ENCODE measurements at regions not wholly inside any gene's neighbourhood (a gene's known extent, or its start where the extent isn't known, plus 50 kb on each side); places are given as distances from the start of the nearest gene placed in this dataset.

DNA sequence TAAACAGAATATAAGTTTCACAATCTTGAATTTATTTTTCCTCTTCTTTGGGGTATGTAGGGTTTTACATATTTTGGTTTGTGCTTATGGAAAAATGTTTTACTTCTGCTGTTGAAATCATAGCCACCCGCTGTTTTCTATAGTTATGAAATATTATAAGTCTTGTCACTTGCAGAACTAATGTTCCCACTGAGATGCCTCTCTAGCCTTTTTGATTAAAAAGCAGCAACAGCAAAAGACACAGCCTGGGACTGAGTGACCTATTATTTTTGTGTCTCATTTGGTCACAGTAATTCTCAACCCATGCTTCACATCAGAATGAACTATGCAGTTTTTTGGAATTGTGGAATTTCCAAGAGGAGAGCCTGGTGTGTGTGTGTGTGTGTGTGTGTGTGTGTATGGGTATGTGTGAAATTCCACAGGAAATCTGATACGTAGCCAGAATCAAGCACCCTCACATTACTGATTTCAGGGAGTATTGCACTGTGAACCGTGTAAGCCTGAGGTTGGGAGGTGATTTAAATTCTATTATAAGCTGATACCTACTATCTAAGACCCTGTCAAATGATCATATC lies 55.7 kb upstream of the FRMD6 start (continued):
- TF ChIP-seq, protein P1, sequence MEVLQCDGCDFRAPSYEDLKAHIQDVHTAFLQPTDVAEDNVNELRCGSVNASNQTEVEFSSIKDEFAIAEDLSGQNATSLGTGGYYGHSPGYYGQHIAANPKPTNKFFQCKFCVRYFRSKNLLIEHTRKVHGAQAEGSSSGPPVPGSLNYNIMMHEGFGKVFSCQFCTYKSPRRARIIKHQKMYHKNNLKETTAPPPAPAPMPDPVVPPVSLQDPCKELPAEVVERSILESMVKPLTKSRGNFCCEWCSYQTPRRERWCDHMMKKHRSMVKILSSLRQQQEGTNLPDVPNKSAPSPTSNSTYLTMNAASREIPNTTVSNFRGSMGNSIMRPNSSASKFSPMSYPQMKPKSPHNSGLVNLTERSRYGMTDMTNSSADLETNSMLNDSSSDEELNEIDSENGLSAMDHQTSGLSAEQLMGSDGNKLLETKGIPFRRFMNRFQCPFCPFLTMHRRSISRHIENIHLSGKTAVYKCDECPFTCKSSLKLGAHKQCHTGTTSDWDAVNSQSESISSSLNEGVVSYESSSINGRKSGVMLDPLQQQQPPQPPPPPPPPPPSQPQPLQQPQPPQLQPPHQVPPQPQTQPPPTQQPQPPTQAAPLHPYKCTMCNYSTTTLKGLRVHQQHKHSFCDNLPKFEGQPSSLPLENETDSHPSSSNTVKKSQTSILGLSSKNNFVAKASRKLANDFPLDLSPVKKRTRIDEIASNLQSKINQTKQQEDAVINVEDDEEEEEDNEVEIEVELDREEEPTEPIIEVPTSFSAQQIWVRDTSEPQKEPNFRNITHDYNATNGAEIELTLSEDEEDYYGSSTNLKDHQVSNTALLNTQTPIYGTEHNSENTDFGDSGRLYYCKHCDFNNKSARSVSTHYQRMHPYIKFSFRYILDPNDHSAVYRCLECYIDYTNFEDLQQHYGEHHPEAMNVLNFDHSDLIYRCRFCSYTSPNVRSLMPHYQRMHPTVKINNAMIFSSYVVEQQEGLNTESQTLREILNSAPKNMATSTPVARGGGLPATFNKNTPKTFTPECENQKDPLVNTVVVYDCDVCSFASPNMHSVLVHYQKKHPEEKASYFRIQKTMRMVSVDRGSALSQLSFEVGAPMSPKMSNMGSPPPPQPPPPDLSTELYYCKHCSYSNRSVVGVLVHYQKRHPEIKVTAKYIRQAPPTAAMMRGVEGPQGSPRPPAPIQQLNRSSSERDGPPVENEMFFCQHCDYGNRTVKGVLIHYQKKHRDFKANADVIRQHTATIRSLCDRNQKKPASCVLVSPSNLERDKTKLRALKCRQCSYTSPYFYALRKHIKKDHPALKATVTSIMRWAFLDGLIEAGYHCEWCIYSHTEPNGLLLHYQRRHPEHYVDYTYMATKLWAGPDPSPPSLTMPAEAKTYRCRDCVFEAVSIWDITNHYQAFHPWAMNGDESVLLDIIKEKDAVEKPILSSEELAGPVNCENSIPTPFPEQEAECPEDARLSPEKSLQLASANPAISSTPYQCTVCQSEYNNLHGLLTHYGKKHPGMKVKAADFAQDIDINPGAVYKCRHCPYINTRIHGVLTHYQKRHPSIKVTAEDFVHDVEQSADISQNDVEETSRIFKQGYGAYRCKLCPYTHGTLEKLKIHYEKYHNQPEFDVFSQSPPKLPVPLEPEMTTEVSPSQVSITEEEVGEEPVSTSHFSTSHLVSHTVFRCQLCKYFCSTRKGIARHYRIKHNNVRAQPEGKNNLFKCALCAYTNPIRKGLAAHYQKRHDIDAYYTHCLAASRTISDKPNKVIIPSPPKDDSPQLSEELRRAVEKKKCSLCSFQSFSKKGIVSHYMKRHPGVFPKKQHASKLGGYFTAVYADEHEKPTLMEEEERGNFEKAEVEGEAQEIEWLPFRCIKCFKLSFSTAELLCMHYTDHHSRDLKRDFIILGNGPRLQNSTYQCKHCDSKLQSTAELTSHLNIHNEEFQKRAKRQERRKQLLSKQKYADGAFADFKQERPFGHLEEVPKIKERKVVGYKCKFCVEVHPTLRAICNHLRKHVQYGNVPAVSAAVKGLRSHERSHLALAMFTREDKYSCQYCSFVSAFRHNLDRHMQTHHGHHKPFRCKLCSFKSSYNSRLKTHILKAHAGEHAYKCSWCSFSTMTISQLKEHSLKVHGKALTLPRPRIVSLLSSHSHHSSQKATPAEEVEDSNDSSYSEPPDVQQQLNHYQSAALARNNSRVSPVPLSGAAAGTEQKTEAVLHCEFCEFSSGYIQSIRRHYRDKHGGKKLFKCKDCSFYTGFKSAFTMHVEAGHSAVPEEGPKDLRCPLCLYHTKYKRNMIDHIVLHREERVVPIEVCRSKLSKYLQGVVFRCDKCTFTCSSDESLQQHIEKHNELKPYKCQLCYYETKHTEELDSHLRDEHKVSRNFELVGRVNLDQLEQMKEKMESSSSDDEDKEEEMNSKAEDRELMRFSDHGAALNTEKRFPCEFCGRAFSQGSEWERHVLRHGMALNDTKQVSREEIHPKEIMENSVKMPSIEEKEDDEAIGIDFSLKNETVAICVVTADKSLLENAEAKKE (CRISPR knock-in tag; IDR thresholded peaks at IDR 0.05) = no peak
- TF ChIP-seq JUNB (IDR thresholded peaks at IDR 0.05; ENCODE audit: unreplicated experiment) (no peak), NANOG (IDR thresholded peaks at IDR 0.05; ENCODE audit: borderline replicate concordance) (no peak), ETS1 (IDR thresholded peaks at IDR 0.05) (no peak)

DNA sequence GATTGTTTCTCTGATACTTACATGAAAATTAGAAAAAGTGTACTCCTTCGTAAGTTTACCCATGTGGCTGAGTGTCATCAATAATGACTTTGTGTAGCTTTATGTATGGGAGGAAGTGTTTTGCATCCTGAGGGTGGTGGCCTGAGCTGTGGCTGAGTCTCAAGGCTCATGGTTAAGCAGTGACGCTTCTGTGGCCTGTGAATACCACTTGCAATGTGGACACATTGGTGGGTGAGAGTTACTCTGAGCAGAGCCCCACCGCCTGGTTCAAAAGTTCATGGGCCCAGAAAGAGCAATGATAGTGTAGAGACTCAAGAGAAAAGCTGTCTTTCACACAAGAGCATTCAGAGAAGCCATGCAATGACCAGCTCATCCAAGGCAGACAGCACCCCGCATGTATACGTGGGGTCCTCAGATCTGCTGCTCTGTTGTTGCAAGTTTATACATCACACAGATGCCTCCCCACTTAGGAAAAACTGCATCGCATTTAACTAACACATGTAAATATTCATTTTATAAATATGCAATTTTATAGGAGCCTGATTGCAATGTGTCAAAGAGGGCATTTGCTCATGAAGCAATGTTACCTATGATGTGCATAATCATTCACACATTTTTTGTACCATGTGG lies 55.1 kb upstream of the FRMD6 start:
- no peaks in the 10 kb centered on the region for H3K36me3 ChIP-seq (ENCODE audit: insufficient read depth)
- H3K27ac ChIP-seq (ENCODE audit: low read depth) = no peak overlapping the region
- TF ChIP-seq CREB1 (CRISPR knock-in tag; IDR thresholded peaks at IDR 0.05; ENCODE audit: low read depth) (no peak), ZNF331 (CRISPR knock-in tag; IDR thresholded peaks at IDR 0.05; ENCODE audit: low read depth) (no peak), EZH2phosphoT487 (IDR thresholded peaks at IDR 0.05; ENCODE audit: unreplicated experiment) (no peak), CTCF (conservative IDR thresholded peaks at IDR 0.05; ENCODE audit: low read depth in 2 of 2) (no peak), ETS1 (IDR thresholded peaks at IDR 0.05) (no peak), POLR2AphosphoS5 (IDR thresholded peaks at IDR 0.05; ENCODE audit: low read depth) (no peak), JUNB (IDR thresholded peaks at IDR 0.05; ENCODE audit: unreplicated experiment) (no peak), REST (IDR thresholded peaks at IDR 0.05; ENCODE audit: unreplicated experiment) (no peak)

More for the DNA sequence above, 55.1 kb upstream of the FRMD6 start:
- no peak for ATAC-seq
- no peak overlapping the region for H3K4me3 ChIP-seq
- H4K20me1 ChIP-seq (replicated peaks; ENCODE audit: insufficient read depth) = no peaks in the 10 kb centered on the region
- H3F3A ChIP-seq (replicated peaks; ENCODE audit: low read depth) = no peaks in the 10 kb centered on the region
- DNase-seq (ENCODE audit: low spot score) = no peak
- H3K4me2 ChIP-seq = no peak overlapping the region
- H3K4me1 ChIP-seq (ENCODE audit: insufficient read depth) = peaks cover 16% of the 10 kb centered on the region
- no peak overlapping the region for H3K4me3 Mint-ChIP-seq
- H3K27ac Mint-ChIP-seq = no peak overlapping the region
- peaks cover 2% of the 10 kb centered on the region for H3K27me3 Mint-ChIP-seq (ENCODE audit: insufficient read depth, low read depth, poor library complexity)
- H3K4me1 Mint-ChIP-seq = peaks cover 17% of the 10 kb centered on the region; the same call in 2 of the 3 replicates
- H3K27me3 ChIP-seq (ENCODE audit: insufficient read depth) = no peaks in the 10 kb centered on the region
- no peaks in the 10 kb centered on the region for H3K79me2 ChIP-seq (replicated peaks; ENCODE audit: insufficient read depth)
- no peak overlapping the region for H2AFZ ChIP-seq
- no peaks in the 10 kb centered on the region for H3K9me3 Mint-ChIP-seq
- H3K36me3 Mint-ChIP-seq (ENCODE audit: low read depth) = no peaks in the 10 kb centered on the region
- H3K9me2 ChIP-seq (ENCODE audit: insufficient read depth) = peaks cover 4% of the 10 kb centered on the region; the same call in 1 of the 2 replicates
